Left ventricle myocardium inferior (tissue), 1 donor: ENCODE measurements at regions not wholly inside any gene's neighbourhood (a gene's known extent, or its start where the extent isn't known, plus 50 kb on each side); places are given as distances from the start of the nearest gene placed in this dataset.

Source experiments
- DNase-seq: peaks from one replicate; pipeline ENCODE4 v3.0.0-alpha.2; 2020
- H3K27ac ChIP-seq: fragments of 200-600 bp; replicated peaks from 2 replicates; pipeline ENCODE4 v1.8.0; 2021
- H3K27me3 ChIP-seq: fragments of 200-600 bp; 2 replicates; pipeline ENCODE4 v1.8.0; 2021; ENCODE audit warnings: low read depth
- H3K36me3 ChIP-seq: fragments of 200-600 bp; 2 replicates; pipeline ENCODE4 v1.8.0; 2021
- H3K4me1 ChIP-seq: fragments of 200-600 bp; 2 replicates; pipeline ENCODE4 v1.8.0; 2021
- H3K4me3 ChIP-seq: fragments of 200-600 bp; 2 replicates; pipeline ENCODE4 v1.8.0; 2021; ENCODE audit warnings: mild to moderate bottlenecking, moderate library complexity
- H3K9me3 ChIP-seq: fragments of 200-600 bp; replicated peaks from 2 replicates; pipeline ENCODE4 v1.8.0; 2021
- intact Hi-C: fragments of 100-400 bp; cut with micrococcal nuclease; formaldehyde crosslinking; loops from one replicate; pipeline ENCODE4 v1.11.0; 2022
- TF ChIP-seq, protein P1 (sequence below): fragments of 200-600 bp; IDR thresholded peaks from 2 replicates; pipeline ENCODE4 v1.8.0; 2021; ENCODE audit warnings: antibody characterized with exemption, mild to moderate bottlenecking, borderline replicate concordance
- donor health status: DM: no; HTN: yes; CAD: no; lungs with severe emphysema.

GRCh38 chr16:73420676-73421075 lies 372.7 kb upstream of the ZFHX3 start:
- no peaks in the 10 kb centered on the region for H3K4me1 ChIP-seq
- H3K9me3 ChIP-seq: no peaks in the 10 kb centered on the region
- intact Hi-C loops: no loop called here
- H3K27me3 ChIP-seq: peaks cover 34% of the 10 kb centered on the region
- no peak overlapping the region for H3K4me3 ChIP-seq
- TF ChIP-seq, protein P1, sequence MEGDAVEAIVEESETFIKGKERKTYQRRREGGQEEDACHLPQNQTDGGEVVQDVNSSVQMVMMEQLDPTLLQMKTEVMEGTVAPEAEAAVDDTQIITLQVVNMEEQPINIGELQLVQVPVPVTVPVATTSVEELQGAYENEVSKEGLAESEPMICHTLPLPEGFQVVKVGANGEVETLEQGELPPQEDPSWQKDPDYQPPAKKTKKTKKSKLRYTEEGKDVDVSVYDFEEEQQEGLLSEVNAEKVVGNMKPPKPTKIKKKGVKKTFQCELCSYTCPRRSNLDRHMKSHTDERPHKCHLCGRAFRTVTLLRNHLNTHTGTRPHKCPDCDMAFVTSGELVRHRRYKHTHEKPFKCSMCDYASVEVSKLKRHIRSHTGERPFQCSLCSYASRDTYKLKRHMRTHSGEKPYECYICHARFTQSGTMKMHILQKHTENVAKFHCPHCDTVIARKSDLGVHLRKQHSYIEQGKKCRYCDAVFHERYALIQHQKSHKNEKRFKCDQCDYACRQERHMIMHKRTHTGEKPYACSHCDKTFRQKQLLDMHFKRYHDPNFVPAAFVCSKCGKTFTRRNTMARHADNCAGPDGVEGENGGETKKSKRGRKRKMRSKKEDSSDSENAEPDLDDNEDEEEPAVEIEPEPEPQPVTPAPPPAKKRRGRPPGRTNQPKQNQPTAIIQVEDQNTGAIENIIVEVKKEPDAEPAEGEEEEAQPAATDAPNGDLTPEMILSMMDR: no peak
- no peaks in the 10 kb centered on the region for H3K36me3 ChIP-seq
- no peak for DNase-seq
- no peak overlapping the region for H3K27ac ChIP-seq

DNA sequence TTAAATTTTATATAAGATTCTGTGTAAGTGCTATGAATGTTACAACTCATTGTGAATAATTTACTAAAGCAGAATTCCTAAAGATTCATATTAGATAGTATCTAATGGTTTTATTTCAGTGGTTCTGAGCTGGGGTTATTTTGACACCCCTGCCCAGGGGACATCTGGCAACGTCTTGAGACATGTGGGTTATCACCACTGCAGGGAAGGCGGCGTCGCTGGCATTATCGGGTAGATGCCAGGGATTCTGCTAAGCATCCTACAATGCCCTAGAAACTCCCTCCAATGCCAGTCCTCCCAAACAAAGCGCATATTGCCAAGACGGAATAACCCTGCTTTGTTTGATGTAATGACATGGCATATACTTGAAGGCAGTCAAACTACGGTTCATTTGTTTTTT lies 372.3 kb upstream of the ZFHX3 start:
- TF ChIP-seq, protein P1: no peak
- intact Hi-C loops: no loop called here
- Histone ChIP-seq H3K27ac (no peak overlapping the region), H3K4me3 (no peak overlapping the region), H3K9me3 (no peaks in the 10 kb centered on the region), H3K27me3 (peaks cover 34% of the 10 kb centered on the region), H3K36me3 (no peaks in the 10 kb centered on the region), H3K4me1 (no peaks in the 10 kb centered on the region)
- DNase-seq: no peak

GRCh38 chr16:73418691-73419090 lies 370.8 kb upstream of the ZFHX3 start:
- intact Hi-C loops: no loop called here
- no peaks in the 10 kb centered on the region for H3K9me3 ChIP-seq
- no peak overlapping the region for H3K4me3 ChIP-seq
- H3K27me3 ChIP-seq: peaks cover 25% of the 10 kb centered on the region
- H3K4me1 ChIP-seq: no peaks in the 10 kb centered on the region
- H3K36me3 ChIP-seq: no peaks in the 10 kb centered on the region
- H3K27ac ChIP-seq: no peak overlapping the region
- TF ChIP-seq, protein P1: no peak
- DNase-seq: no peak

- no peak overlapping the region for H3K4me3 ChIP-seq
- DNase-seq: no peak
- intact Hi-C loops: no loop called here
- H3K27ac ChIP-seq: no peak overlapping the region
- no peaks in the 10 kb centered on the region for H3K36me3 ChIP-seq
- no peaks in the 10 kb centered on the region for H3K4me1 ChIP-seq
- TF ChIP-seq, protein P1: no peak
- peaks cover 19% of the 10 kb centered on the region for H3K27me3 ChIP-seq
- H3K9me3 ChIP-seq: no peaks in the 10 kb centered on the region
Observed at GRCh38 chr16:73418051-73418450, 370.1 kb upstream of the ZFHX3 start.

DNA sequence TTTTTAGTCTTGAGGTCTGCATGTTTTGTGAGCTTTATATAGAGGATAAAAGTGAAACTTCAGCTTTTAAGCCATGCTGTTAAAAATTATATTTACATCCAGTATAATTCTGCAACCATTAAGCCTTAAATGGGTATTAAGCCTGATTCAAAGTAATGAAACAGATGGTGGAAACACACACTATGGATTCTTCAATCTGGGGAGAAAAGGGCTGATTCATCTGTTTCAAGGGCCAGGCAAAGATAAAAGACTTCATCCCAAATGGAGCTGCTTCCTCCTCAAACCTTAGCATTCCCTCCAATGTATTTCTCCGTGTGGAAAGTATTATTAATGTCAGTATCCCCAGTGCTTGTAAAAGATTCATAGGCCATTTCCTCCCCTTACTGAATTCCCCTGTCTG lies 367.4 kb upstream of the ZFHX3 start:
- Histone ChIP-seq H3K27me3 (peaks cover 18% of the 10 kb centered on the region), H3K27ac (no peak overlapping the region), H3K36me3 (no peaks in the 10 kb centered on the region), H3K4me3 (no peak overlapping the region), H3K9me3 (no peaks in the 10 kb centered on the region), H3K4me1 (no peaks in the 10 kb centered on the region)
- TF ChIP-seq, protein P1: no peak
- intact Hi-C loops: no loop called here
- DNase-seq: no peak

DNA sequence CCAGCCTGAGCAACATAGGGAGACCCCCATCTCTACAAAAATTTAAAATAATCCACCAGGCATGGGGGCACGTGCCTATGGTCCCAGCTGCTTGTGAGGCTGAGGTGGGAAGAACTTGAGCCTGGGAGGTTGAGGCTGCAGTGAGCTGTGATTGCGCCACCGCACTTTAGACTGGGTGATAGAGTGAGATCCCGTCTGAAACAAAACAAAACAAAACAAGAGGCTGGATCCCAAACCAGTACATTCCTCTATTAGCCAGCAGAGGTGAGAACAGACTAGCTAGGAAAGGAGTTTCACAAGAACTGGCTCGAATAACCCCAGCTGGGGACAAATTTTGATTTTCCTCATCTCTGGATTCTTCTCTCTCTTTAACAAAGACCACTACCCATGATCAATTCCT lies 366.7 kb upstream of the ZFHX3 start:
- Histone ChIP-seq H3K27ac (no peak overlapping the region), H3K9me3 (no peaks in the 10 kb centered on the region), H3K27me3 (peaks cover 18% of the 10 kb centered on the region), H3K36me3 (no peaks in the 10 kb centered on the region), H3K4me1 (no peaks in the 10 kb centered on the region), H3K4me3 (no peak overlapping the region)
- intact Hi-C loops: no loop called here
- TF ChIP-seq, protein P1: no peak
- DNase-seq: no peak
